SK-N-SH (cell line): ENCODE measurements at regions not wholly inside any gene's neighbourhood (a gene's known extent, or its start where the extent isn't known, plus 50 kb on each side); places are given as distances from the start of the nearest gene placed in this dataset.

Source experiments
- CTCF ChIP-seq: fragments of 200-600 bp; sonication (generic); IDR thresholded peaks from 2 replicates; pipeline ENCODE4 v1.6.1; 2017; ENCODE audit warnings: antibody characterized with exemption, mild to moderate bottlenecking, moderate library complexity
- PBX3 ChIP-seq: IDR thresholded peaks from 2 replicates; pipeline ENCODE4; 2012
- RCOR1 ChIP-seq: fragments of 150-350 bp; IDR thresholded peaks from 2 replicates; pipeline ENCODE4 v1.6.1; 2017; ENCODE audit warnings: antibody characterized with exemption, low read length
- RXRA ChIP-seq: IDR thresholded peaks from 2 replicates; pipeline ENCODE4 v1.4.0; 2012; ENCODE audit warnings: low read depth, mild to moderate bottlenecking, borderline replicate concordance
- SIN3A ChIP-seq: IDR thresholded peaks from 2 replicates; pipeline ENCODE4 v1.6.1; 2012; ENCODE audit warnings: low read depth, mild to moderate bottlenecking, low read length, moderate library complexity, borderline replicate concordance
- TEAD4 ChIP-seq: IDR thresholded peaks from 2 replicates; pipeline ENCODE4 v1.4.0; 2012; ENCODE audit warnings: mild to moderate bottlenecking, borderline replicate concordance; ENCODE audit not compliant: insufficient read depth
- USF2 ChIP-seq: fragments of 150-350 bp; IDR thresholded peaks from 2 replicates; pipeline ENCODE4 v1.6.1; 2017; ENCODE audit warnings: antibody characterized with exemption, low read length, low read depth, borderline replicate concordance

DNA sequence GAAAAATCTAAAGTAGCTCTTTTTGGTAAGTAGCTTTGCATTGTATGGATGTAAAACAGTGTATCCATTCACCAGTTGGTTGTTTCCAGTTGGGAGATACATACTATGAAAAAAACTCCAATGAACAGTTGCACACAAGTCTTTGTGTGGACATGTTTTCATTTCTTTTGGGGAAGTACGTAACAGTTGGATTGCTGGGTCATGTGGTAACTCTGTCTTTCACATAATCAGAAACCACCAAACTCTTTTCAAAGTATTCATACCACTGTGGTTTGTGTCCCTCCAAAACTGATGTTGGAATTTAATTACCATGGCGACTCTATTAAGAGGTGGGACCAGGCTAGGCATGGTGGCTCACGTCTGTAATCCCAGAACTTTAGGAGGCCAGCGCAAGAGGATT is 58.9 kb upstream of the RESF1 start:
- TF ChIP-seq SIN3A = no peak
- TF ChIP-seq TEAD4 = no peak
- TF ChIP-seq CTCF = no peak
- TF ChIP-seq RCOR1 = no peak
- TF ChIP-seq PBX3 = no peak
- TF ChIP-seq USF2 = no peak
- TF ChIP-seq RXRA = no peak
